GM19467 (cell line): ENCODE measurements at regions not wholly inside any gene's neighbourhood (a gene's known extent, or its start where the extent isn't known, plus 50 kb on each side); places are given as distances from the start of the nearest gene placed in this dataset.
"Not testable (repeated sequence)": the region's sequence is repeated elsewhere in the genome, so short reads cannot be mapped to it uniquely, and the experiment has no call there.

ENCODE experiments used
- ATAC-seq: cut with Tn5 transposase; IDR thresholded peaks from one replicate; pipeline ENCODE4 v1.9.1; 2021; ENCODE audit warnings: mild to moderate bottlenecking, moderate library complexity; ENCODE audit not compliant: unreplicated experiment

DNA sequence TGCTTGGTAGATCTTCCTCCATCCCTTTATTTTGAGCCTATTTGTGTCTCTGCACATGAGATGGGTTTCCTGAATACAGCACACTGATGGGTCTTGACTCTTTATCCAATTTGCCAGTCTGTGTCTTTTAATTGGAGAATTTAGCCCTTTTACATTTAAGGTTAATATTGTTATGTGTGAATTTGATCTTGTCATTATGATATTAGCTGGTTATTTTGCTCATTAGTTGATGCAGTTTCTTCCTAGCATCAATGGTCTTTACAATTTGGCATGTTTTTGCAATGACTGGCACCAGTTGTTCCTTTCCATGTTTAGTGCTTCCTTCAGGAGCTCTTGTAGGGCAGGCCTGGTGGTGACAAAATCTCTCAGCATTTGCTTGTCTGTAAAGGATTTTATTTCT is 72.4 kb downstream of the HNRNPD start:
- ATAC-seq, result not testable (repeated sequence)

- ATAC-seq, result peak; percentile 96
Measured at GRCh38 chr4:82293304-82293703, 80.5 kb downstream of the HNRNPD start.

DNA sequence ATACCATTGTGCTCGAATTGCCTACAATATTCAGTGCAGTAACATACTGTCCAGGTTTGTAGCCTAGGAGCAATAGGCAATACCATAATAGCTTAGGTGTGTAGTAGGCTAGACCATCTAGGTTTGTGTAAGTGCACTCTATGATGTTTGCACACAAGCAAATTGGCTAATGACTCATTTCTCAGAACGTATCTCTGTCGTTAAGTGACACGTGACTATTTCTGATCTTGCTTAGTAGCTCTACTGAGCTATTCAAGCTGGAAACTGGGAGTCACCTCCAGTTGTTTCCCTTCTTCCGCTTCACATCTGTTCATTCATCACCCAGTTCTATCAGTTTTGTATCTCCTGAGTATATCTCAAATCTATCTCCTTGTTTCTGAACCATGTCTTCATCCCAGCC is 86.1 kb downstream of the HNRNPD start:
- ATAC-seq, result no peak

- ATAC-seq, result peak; percentile 100
Measured at GRCh38 chr4:82284858-82285805, 88.7 kb downstream of the HNRNPD start.

DNA sequence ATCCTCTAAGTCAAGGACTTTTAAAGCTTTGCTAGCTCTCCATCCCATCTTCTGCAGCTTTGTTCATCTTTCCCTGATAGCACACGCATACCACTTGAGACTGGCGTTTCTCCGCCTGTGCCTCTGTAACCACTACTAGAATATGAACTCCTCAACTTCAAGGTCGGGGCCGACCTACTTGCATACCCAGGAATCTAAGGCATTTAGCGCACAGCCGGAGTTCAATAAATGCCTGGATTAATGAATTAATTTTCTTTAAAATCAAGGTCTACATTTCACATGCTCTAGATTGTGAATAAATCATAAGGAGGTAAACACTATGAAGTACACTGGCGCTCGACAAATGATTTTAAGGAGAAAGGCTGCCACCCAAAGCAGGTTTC is 89.3 kb downstream of the HNRNPD start:
- no peak for ATAC-seq

GRCh38 chr4:82282875-82283274 is 90.9 kb downstream of the HNRNPD start:
- no peak for ATAC-seq

DNA sequence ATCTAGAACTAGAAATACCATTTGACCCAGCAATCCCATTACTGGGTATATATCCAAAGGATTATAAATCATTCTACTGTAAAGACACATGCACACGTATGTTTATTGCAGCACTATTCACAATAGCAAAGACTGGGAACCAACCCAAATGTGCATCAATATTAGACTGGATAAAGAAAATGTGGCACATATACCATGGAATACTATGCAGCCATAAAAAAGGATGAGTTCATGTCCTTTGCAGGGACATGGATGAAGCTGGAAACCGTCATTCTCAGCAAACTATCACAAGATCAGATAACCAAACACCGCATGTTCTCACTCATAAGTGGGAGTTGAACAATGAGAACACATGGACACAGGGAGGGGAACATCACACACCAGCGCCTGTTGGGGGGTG is 94.2 kb downstream of the HNRNPD start:
- not testable (repeated sequence) for ATAC-seq

- no peak for ATAC-seq
Measured at GRCh38 chr4:82276332-82276640, 97.5 kb downstream of the HNRNPD start.

GRCh38 chr4:82275431-82276331 is 98.1 kb downstream of the HNRNPD start:
- ATAC-seq, result no peak

GRCh38 chr4:82274700-82275099 is 99.1 kb downstream of the HNRNPD start:
- not testable (repeated sequence) for ATAC-seq

GRCh38 chr4:82272523-82272922 is 101.3 kb downstream of the HNRNPD start:
- not testable (repeated sequence) for ATAC-seq

DNA sequence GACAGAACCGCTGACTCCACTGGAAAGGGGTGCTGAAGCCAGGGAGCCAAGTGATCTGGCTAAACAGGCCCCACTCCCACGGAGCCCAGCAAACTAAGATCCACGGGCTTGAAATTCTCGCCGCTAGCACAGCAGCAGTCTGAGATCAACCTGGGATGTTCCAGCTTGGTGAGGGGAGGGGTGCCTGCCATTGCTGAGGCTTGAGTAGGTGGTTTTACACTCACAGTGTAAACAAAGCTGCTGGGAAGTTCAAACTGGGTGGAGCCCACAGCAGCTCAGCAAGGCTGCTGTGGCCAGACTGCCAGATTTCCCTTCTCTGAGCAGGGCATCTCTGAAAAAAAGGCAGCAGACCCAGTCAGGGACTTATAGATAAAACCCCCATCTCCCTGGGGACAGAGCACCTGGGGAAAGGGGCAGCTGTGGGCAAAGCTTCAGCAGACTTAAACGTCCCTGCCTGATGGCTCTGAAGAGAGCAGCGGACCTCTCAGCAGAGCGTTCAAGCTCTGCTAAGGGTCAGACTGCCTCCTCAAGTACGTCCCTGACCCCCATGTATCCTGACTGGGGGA is 101.8 kb downstream of the HNRNPD start:
- not testable (repeated sequence) for ATAC-seq

GRCh38 chr4:82268826-82269193 is 105.0 kb downstream of the HNRNPD start:
- ATAC-seq, result no peak

GRCh38 chr4:82268050-82268825 is 105.6 kb downstream of the HNRNPD start:
- peak; percentile 67 for ATAC-seq

GRCh38 chr4:82267506-82267905 is 106.3 kb downstream of the HNRNPD start:
- ATAC-seq, result no peak

GRCh38 chr4:82266345-82266744 is 107.4 kb downstream of the HNRNPD start:
- no peak for ATAC-seq

- no peak for ATAC-seq
Measured at GRCh38 chr4:82261084-82261483, 112.7 kb downstream of the HNRNPD start.

DNA sequence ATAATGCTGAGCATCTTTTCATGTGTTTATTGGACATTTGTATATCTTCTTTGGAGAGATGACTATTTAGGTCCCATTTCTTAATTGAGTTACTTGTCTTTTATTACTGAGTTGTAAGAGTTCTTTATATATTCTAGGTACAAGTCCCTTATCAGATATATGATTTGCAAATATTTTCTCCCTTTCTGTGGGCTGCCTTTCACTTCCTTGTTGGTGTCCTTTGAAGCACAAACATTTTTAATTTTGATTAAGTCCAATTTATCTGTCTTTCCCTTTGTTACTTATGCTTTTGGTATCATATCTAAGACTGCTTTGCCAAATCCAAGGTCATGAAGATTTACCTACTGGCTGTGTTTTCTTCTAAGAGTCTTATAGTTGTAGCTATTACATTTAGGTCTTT is 113.2 kb downstream of the HNRNPD start:
- ATAC-seq, result no peak

GRCh38 chr4:82256718-82257117 is 117.1 kb downstream of the HNRNPD start:
- ATAC-seq, result no peak

GRCh38 chr4:82255657-82256056 is 118.1 kb downstream of the HNRNPD start:
- ATAC-seq, result no peak
